ENCODE measurements at regions not wholly inside any gene's neighbourhood (a gene's known extent, or its start where the extent isn't known, plus 50 kb on each side); places are given as distances from the start of the nearest gene placed in this dataset.

DNA sequence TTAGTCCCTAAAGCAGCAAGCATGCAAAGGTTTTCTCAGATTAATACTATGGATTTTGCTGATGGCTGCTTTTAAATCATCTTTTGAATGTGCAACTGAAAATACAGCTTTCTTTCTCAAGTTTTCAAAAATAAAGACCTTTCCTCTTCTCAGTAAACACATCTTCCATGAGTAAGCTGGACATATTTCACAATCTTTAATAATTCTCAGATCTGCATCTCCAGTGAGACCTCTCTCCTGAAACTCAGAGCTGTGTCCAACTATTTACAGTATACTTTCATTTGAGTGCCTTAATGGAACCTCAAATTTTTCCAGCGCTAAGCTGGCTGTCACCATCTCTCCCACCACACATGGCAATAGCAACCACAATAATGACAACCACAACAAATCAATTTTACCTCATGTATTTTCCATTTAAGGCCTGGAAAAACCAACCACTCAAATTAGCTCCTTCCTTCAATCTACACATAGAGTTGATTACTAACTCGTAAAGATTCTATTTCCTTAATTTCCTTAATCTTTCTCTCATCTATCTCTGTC, 192.4 kb upstream of the RPL34 start:
- Histone ChIP-seq H3K79me2 (no peaks in the 10 kb centered on the region), H3K9ac (no peak overlapping the region), H2AFZ (no peak overlapping the region), H3K36me3 (ENCODE audit: control insufficient read depth, insufficient read depth, low read length) (no peaks in the 10 kb centered on the region), H3K27me3 (ENCODE audit: control insufficient read depth, insufficient read depth, low read length) (no peaks in the 10 kb centered on the region), H3K4me2 (ENCODE audit: low read length) (no peak overlapping the region), H3K27ac (no peak overlapping the region), H3K9me3 (ENCODE audit: control insufficient read depth, low read length) (no peaks in the 10 kb centered on the region), H3K4me1 (no peaks in the 10 kb centered on the region), H3K4me3 (ENCODE audit: low read depth, low read length) (no peak overlapping the region)
- TF ChIP-seq, protein P1, sequence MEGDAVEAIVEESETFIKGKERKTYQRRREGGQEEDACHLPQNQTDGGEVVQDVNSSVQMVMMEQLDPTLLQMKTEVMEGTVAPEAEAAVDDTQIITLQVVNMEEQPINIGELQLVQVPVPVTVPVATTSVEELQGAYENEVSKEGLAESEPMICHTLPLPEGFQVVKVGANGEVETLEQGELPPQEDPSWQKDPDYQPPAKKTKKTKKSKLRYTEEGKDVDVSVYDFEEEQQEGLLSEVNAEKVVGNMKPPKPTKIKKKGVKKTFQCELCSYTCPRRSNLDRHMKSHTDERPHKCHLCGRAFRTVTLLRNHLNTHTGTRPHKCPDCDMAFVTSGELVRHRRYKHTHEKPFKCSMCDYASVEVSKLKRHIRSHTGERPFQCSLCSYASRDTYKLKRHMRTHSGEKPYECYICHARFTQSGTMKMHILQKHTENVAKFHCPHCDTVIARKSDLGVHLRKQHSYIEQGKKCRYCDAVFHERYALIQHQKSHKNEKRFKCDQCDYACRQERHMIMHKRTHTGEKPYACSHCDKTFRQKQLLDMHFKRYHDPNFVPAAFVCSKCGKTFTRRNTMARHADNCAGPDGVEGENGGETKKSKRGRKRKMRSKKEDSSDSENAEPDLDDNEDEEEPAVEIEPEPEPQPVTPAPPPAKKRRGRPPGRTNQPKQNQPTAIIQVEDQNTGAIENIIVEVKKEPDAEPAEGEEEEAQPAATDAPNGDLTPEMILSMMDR (IDR thresholded peaks at IDR 0.05), result no peak

DNA sequence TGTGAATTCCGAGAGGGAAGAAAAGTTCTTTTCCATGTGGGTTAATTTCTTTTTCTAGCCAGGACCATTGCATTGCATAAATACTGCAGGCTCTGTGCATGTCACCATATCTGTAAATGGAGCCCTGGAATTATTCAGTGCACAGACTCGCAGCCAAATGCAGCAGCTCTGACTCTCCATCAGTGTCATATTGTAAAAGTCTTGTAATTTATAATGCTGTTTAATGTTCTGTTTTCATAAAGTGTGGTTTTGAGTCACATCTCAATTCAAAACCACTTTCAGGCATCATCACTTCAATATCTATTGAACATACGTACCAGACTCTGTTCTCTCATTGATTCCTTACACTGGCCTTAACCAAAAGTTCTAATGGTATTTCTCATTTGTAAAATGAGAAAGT, 193.9 kb upstream of the RPL34 start:
- H3K36me3 ChIP-seq (ENCODE audit: control insufficient read depth, insufficient read depth, low read length), result no peaks in the 10 kb centered on the region
- no peaks in the 10 kb centered on the region for H3K79me2 ChIP-seq
- no peaks in the 10 kb centered on the region for H3K4me1 ChIP-seq
- no peak overlapping the region for H3K9ac ChIP-seq
- H3K4me3 ChIP-seq (ENCODE audit: low read depth, low read length), result no peak overlapping the region
- H2AFZ ChIP-seq, result no peak overlapping the region
- H3K4me2 ChIP-seq (ENCODE audit: low read length), result no peak overlapping the region
- no peak overlapping the region for H3K27ac ChIP-seq
- H3K27me3 ChIP-seq (ENCODE audit: control insufficient read depth, insufficient read depth, low read length), result no peaks in the 10 kb centered on the region
- TF ChIP-seq, protein P1 (IDR thresholded peaks at IDR 0.05), result no peak
- no peaks in the 10 kb centered on the region for H3K9me3 ChIP-seq (ENCODE audit: control insufficient read depth, low read length)

DNA sequence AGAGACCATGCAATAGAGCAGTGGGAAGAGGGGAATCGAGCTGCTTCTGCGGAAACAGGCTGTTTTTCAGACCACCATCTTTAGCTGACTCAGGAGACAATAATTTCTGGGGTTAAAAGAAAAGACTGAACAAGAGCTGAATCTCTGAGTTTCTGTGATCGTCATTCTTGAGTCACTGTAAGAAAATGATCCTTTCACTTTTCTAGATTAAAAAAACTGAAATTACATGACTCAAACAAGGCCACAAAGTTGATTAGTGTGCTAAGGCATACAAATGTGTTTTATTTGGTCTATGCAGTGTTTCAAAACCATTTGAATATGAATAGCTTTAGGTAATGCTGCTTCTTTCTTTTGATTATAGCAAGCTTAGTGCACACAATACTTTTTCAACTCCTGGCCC, 194.4 kb upstream of the RPL34 start:
- H3K4me3 ChIP-seq (ENCODE audit: low read depth, low read length), result no peak overlapping the region
- H3K79me2 ChIP-seq, result no peaks in the 10 kb centered on the region
- no peaks in the 10 kb centered on the region for H3K36me3 ChIP-seq (ENCODE audit: control insufficient read depth, insufficient read depth, low read length)
- no peaks in the 10 kb centered on the region for H3K4me1 ChIP-seq
- no peak overlapping the region for H3K27ac ChIP-seq
- H3K9ac ChIP-seq, result no peak overlapping the region
- H3K27me3 ChIP-seq (ENCODE audit: control insufficient read depth, insufficient read depth, low read length), result no peaks in the 10 kb centered on the region
- TF ChIP-seq, protein P1 (IDR thresholded peaks at IDR 0.05), result no peak
- H2AFZ ChIP-seq, result no peak overlapping the region
- H3K4me2 ChIP-seq (ENCODE audit: low read length), result no peak overlapping the region
- H3K9me3 ChIP-seq (ENCODE audit: control insufficient read depth, low read length), result no peaks in the 10 kb centered on the region

DNA sequence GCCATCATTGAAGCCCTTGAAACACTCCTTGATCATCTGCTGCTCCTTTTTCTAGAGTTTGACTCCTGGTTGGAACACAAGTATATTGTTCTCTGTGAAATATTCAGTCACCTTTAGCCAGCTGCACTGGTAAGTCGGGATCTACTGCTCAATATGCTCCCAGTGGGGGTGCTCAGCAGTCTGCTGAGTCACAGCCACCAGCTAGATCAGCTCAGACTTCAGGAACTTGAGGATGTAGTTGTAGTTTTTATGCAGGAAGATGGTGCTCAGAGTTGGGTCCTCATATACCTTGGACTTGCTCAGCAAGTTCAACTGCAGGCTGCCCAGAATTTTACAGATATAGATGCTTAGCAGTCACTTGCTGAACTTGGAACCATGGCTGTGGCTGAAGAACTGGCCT, 202.5 kb upstream of the RPL34 start:
- no peak overlapping the region for H3K9ac ChIP-seq
- H3K9me3 ChIP-seq (ENCODE audit: control insufficient read depth, low read length), result no peaks in the 10 kb centered on the region
- no peak overlapping the region for H3K27ac ChIP-seq
- TF ChIP-seq, protein P1 (IDR thresholded peaks at IDR 0.05), result no peak
- no peaks in the 10 kb centered on the region for H3K79me2 ChIP-seq
- no peaks in the 10 kb centered on the region for H3K4me1 ChIP-seq
- H3K27me3 ChIP-seq (ENCODE audit: control insufficient read depth, insufficient read depth, low read length), result no peaks in the 10 kb centered on the region
- H3K36me3 ChIP-seq (ENCODE audit: control insufficient read depth, insufficient read depth, low read length), result no peaks in the 10 kb centered on the region
- no peak overlapping the region for H3K4me3 ChIP-seq (ENCODE audit: low read depth, low read length)
- no peak overlapping the region for H2AFZ ChIP-seq
- no peak overlapping the region for H3K4me2 ChIP-seq (ENCODE audit: low read length)

DNA sequence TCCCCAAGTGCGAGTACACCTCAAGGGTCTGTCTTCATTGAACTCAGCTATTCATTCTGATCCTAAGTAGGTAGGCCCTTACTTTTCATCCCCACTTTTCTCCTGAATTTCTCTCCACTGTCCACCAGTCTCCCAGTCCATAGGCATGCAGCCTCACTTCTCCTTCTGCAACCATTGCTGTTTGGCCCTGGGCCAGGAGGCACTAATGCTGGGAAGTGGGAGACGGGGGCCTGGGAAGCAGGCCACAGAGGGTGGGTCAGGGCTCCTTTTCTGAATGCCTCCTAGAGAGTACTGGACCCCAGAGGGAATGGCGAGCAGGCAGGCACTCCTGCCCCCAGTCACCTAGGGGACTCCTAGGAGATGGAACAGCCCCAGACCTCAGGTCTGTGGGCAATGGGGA, 203.5 kb upstream of the RPL34 start:
- TF ChIP-seq, protein P1 (IDR thresholded peaks at IDR 0.05), result no peak
- no peak overlapping the region for H3K4me3 ChIP-seq (ENCODE audit: low read depth, low read length)
- no peaks in the 10 kb centered on the region for H3K4me1 ChIP-seq
- H2AFZ ChIP-seq, result no peak overlapping the region
- H3K79me2 ChIP-seq, result no peaks in the 10 kb centered on the region
- H3K27ac ChIP-seq, result no peak overlapping the region
- no peaks in the 10 kb centered on the region for H3K27me3 ChIP-seq (ENCODE audit: control insufficient read depth, insufficient read depth, low read length)
- H3K36me3 ChIP-seq (ENCODE audit: control insufficient read depth, insufficient read depth, low read length), result no peaks in the 10 kb centered on the region
- H3K9me3 ChIP-seq (ENCODE audit: control insufficient read depth, low read length), result no peaks in the 10 kb centered on the region
- no peak overlapping the region for H3K9ac ChIP-seq
- H3K4me2 ChIP-seq (ENCODE audit: low read length), result no peak overlapping the region
